ENCODE measurements at regions not wholly inside any gene's neighbourhood (a gene's known extent, or its start where the extent isn't known, plus 50 kb on each side); places are given as distances from the start of the nearest gene placed in this dataset.
A peak's percentile ranks its signal among the peaks of the same experiment; 100 is the strongest.

DNA sequence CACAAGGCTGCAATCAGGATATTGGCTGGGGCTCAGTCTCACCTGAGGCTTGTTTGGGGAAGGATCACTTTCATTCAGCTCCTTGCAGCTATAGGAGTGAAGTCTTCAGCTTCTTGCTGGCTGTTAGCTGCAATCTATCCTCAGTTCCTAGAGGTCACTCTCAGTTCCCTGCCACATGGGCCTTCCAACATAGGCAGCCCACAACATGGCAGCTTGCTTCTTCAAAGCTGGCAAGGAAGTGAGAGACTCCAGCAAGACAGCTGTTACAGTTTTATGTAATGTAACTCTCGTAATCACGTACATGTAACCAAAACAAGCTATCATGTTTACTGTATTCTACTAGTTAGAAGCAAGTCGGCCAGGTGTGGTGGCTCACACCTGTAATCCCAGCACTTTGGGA lies 226.9 kb downstream of the CDC5L start:
- DNase-seq = no peak

DNA sequence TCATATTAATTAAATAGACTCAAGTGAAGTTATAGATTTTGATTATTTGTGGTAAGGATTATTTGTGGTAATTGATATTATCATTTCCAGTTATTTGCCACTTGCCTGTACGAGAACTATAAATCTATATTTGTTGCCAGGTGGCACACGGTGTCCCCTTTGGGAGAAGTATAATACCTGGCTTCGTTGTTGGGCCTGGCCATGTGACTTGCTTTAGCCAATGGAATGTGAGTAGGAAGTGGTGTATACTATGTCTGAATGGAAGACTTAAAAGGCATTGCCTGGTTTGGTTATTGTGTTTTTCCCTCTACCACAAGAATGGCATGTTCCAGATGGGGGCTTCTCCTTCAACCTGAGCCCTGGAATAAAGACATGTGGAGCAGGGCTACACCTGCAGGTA lies 228.1 kb downstream of the CDC5L start:
- DNase-seq = peak; percentile 43

DNA sequence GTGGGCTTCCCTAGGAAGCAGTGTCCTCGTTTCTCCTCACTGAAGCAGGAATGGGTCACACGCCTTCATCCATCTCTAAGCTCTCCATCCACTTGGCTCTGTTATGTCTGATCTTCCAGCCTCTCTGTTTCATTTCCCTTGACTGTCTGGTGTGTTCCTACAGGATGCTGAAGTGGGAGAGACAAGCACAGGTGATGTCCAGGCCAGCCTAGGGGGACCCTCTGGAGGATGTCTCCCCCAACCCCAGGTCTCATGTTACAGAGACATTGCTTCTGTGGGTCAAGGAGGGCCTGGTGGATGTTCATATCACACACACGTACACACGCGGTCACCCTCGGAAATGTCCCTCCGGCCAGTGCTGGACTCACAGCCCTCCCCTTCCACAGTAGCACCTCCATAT lies 229.9 kb downstream of the CDC5L start:
- DNase-seq = no peak

DNA sequence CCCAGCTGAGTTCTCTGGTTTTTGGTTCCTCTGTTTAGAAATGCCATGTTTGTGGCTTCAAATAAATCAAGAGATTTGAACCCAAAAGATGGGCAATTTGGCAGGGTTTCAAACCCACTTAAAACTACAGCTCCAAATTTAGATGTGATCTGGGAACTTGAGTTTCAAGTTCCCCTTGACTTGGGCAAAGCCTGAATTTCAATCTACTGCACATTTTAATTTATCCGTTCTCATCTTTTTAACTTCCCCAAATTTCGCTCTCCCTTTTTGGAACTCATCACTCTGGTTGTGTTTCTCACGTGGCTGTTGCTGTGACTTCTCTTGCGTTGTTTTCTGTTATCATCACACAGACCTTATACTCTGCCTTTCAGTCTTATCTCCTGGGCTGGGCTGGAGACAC lies 230.9 kb downstream of the CDC5L start:
- no peak for DNase-seq

DNA sequence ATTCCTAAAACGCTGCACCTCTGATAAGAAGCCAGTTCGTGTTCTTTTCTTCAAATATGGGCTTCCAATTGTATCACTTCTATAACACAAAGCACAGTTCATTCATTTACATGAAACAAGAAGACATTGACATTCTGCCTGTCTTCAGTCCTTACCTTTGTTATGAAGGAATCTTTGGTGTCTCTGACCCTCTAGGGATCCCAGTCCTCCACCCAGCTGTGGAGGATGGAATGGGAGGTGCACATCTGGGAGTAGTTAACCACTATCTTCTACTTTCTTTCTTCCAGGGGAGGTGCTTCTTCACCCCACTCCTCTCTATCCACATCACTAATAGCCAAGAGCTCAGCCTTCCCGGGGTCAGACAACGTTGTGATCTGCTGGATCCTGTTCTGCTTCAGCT lies 233.4 kb downstream of the CDC5L start:
- DNase-seq = no peak

DNA sequence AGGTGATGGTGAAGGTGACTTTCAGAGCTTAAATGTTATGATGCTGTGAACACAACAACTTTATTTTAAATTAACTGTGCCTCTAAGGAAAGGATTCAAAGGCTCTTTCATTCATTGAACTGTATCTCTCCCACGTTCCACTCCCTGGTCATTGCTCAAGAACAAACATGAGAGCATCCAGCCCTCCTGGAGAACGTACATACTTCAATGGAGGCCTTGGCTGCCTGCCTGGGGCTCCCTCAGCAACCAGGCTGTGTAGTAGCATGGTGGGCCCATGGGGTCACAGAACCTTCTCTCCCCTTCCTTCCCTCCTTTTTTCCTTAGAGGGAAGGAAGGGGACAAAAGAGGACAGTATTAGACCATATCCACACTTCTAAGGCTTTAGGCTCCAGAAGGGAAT lies 234.3 kb downstream of the CDC5L start:
- no peak for DNase-seq

DNA sequence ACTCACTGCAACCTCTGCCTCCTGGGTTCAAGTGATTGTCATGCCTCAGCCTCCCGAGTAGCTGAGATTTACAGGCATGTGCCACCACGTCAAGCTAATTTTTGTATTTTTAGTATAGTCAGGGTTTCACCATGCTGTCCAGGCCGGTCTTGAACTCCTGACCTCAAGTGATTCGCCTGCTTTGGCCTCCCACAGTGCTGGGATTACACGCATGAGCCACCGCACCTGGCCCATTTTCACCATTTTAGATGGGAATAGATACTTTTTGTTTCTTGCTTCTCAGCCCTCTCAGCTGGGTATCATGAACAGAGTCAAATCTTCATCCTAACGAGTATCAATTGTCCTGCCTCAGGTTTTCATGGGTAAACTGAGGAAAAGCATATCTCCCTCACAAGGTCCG lies 235.0 kb downstream of the CDC5L start:
- no peak for DNase-seq

DNA sequence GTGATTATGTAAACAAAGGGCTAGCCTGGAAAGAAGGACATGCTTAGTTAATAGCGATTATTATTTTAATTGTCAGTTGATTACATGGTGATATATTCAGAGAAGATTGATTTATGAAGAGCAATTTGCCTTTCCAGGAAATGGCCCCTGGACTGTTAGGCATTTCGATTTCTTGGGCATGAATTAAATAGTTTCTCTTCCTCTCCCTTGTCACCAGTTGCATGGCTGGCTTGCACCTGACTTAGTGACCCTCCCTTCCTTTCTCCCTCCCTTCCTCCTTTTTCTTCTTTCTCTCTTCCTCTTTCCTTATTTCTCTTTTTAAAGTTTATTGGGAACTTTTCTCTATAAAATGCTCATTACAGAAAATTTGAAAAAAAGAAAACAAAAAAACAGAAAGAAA lies 235.4 kb downstream of the CDC5L start:
- DNase-seq = no peak

DNA sequence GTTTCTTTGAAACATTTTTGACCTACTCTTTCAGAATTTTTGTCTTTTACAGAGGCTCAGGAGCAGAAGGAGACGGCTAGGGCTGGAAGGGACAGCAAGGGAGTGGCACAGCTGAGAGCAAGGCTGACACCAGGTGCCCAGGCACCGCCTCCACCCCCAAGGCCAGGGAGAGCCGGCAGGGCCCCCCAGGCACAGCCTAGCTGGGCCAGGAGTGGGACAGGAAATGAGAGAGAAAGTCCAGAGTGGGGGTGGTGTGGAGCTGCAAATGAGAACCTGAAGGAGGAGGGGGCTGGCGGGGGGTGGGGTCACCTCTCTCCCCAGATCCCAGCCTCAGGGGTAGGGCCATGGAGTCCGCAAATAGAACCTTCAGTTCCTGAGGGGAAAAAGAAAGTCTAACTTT lies 236.7 kb downstream of the CDC5L start:
- no peak for DNase-seq

DNA sequence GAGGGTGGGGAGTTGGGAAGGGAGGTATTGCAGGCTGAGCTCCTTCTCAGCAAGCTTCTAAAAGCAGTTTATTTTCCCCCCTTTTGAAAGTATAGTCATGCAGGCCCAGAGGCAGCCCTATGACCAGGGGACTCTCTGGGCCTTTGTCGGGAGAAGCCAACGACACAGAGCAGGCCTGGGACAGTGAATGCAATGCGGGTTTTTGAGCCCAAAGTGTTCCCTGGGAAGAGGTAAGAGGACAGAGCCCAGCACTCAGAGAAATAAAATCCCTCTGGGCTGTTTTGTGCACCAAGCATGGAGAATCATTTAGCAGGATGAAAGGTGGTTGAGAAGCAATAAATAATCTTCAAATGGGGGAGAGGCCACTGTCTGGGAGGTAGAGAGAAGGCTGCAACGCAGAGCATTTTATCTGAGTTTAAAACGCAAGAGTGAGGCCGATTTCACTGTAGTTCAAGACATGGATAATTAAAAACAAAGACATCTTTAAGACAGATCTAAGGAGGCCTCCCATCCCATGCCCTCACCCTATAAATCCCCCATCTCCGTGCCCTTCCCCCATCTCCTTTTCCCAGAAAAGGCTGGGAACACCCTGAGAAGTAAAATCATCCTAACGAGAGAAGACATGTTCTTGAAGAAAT lies 237.5 kb downstream of the CDC5L start:
- DNase-seq = no peak

DNA sequence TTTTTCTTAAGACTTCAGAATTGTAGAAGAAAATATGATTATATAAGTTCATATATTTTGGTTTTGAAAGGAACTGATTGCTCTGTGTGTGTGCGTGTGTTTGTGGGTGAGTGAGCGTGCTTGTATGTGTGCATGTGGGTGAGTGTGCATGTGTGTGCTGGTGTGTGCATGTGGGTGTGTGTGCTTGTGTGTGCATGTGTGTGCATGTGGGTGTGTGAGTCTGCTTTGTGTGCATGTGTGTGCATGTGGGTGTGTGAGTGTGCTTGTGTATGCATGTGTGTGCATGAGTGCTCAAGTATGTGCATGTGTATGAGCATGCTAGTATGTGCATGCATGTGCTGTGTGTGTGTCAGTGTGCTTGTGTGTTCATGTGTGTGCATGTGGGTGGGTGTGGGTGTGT lies 238.5 kb downstream of the CDC5L start:
- no peak for DNase-seq

DNA sequence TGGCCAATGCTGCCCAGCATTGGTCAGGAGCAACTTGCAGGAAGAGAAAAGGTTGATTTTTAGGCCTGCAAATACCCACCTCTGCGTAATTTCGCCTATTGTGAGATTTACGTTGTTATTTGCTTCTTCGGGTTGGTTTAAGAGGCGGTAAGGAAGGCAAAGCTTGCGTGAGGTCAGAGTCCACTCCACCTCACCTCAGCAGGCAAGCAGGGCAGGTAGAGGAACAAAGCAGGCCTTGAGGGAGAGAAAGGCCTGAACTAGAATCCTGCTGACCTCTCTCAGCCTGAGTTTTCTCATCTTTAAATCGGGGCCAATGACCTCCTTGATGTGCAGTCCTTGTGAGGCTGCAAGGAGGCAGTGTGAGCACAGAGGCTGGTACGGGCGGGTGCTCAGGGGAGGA lies 239.1 kb downstream of the CDC5L start:
- no peak for DNase-seq

DNA sequence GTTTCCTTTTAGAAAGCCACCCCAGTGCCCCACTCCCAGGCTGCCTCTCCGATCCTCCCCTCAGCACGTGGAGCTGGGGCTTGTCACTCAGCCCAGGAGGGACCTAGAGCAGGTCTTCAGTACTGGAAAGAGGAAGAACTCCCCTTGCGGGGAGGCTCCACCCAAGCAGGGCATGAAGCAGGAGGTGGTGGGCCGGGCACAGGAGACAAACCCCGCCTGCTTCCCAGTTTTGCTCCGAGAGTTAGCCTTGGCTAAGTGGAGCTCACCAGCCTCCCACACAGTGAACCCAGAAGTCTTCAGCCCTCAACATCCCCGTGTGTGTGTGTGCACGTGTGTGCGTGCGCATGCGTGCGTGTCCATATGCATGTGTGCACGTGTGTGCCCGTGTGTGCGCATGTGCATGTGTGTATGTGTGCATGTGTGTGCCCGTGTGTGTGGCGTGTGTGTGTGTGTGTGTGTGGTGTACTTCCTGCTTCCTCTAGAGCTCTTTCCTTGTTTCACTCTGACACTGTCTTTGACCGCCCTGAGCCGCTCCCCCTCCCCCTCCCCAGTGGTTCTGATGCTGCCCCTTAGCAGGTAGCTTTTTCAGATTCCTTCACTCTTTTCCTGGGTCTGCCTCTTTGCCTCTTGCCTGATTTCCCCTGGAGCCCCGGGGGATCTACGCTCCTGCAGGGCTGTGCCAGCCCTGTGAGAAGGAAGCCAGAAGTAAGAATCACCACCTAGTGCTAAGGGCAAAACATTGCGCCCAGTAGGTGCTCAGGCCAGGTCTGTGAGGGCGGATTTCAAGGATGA lies 239.8 kb downstream of the CDC5L start:
- DNase-seq = no peak

DNA sequence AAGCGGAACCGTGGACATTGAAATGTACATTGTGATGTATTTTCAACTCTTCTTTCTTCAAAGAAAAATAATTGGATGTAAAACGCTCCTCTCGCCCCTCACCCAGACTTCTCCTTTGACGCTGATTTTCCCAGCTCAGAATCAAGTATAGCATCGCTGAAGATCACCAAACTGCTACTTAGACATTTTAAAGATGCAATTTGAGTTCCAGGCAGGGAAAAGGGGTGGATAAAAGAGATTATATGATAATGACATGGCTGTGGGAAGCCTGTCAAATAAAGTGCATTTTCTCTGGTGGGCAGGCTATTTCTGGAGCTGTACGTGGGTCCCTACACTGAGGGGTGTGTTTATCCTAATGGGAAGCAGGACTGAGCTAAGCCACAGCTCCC lies 240.4 kb downstream of the CDC5L start:
- no peak for DNase-seq

DNA sequence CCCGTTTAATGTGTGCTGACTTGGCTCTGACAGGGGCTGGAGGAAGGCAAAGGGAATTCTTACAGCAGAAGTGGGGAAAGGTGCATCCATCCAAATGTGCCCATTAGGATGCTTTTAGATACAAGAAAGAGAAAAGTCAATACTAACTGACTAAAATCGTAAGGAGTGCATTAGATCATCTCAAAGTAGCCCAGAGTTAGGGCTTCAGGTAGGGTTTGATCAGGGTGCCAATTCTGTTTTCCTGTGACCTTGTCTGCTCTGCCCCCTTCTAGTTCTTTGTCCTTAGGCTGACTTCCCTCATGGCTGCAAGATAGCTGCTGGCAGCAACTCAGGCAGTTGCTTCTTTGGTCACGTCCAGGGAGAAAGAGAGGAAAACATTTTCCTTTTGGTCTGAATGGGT lies 240.8 kb downstream of the CDC5L start:
- DNase-seq = no peak

DNA sequence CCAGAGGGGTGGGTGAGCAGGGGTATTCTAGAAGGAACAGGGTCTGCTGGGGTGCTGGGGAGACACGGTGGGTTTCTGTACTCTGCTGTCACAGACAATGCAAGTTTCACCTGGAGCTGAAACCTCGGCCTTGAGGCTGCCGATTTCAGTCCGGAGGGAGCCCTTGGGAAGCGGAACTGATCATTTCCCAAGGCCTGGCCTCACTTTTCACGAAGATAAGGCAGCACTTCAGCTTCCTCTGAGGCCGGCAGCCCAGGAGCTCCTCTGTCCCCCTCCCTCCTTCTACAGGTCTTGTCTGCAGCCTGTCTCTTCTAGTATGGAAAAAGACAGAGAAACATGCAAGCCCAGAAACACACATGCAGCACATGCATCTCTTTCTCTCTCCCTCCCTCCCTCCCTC lies 242.1 kb downstream of the CDC5L start:
- no peak for DNase-seq

DNA sequence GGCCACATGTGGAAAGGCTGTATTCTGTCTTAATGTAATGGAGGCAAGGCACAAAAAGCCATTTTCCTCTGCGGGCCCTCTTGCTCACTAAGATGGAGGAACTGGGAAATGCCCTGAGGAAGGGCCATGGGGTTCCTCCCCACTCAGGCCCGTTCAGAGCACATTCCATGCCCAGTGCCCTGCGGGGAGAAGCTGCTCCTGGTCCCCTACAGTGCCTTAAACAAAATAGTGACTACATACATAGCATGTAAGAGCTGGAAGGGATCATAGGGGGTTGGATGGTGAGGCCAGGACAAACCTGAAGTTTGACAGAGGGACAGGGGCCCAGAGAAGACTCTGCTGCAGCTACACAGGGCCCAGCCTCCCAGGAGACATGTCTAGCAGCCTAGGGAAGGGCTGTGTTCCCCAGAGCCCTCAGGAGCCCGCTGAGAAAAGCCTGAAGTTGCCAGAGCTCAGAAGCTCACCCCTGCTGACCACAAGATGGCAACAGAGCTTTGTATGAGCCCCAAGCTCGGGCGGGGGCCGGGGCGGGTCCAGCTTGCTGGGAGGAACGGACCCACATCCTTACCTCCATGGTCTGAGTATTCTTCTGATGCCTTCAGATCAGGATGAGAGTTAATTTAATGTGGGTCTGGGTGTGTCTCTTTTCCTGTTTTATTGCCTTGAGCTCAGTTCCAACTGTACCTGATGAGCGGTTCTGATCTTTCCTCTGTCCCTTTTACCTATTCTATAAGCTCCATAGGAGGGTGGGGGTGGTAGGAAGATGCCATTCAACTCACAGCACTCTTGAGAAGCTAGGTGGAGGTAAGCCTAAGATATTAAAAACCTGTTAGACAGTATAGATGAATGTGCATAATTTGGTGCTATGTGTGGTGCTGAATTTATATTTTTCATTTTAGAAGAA lies 242.9 kb downstream of the CDC5L start:
- DNase-seq = no peak

DNA sequence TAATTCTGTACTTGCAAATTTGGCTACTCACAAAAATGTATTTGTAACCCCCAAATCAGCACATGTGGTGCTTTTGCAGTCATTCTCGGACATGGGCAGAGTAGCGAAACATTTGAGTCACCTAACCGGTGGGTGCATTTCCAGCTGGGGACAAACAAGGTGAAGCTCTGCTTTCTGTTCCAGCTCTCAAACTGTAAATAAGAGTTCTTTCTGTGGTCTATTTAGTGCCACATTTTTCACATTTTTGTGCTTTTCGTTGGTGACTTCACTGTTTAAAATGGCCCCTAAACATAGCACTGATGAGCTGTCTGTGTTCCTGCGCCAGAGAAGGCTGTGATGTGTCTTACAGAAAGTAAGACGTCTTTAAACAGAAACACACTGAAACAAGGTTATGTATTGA lies 244.5 kb downstream of the CDC5L start:
- DNase-seq = no peak

DNA sequence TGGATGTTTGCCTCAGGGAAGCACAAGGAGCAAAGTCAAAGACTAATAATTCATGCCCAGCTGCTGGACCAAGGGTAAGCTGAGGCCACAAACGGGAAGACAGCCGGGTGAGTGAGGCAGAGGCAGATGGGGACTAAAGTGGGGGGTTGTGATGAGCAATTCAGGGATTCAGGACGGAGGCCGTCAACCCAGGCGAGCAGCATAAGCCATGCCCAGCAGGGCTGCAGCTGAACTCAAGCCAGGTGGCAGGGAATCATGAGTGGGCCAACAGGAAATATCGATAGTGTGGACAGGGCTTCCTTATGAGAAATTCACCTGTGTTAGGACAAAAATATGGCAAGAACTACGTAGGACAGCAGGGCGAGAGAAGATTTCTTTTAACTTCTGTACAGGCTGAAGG lies 246.8 kb downstream of the CDC5L start:
- no peak for DNase-seq

DNA sequence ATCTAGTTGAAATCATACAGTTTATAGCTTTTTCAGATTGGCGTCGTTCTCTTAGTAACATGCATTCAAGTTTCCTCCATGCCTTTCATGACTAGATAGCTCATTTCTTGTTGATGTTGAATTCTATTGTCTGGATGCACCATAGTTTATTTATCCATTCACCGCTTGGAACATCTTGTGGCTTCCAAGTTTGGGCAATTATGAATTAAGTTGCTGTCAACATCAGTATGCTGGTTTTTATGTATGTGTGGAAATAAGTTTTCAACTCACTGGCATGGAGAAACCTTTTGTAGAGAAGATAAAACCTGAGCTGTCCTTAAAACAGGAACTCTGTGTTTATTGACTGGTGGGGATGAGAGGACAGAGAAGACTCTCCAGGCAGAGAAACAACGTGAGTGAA lies 248.0 kb downstream of the CDC5L start:
- no peak for DNase-seq

DNA sequence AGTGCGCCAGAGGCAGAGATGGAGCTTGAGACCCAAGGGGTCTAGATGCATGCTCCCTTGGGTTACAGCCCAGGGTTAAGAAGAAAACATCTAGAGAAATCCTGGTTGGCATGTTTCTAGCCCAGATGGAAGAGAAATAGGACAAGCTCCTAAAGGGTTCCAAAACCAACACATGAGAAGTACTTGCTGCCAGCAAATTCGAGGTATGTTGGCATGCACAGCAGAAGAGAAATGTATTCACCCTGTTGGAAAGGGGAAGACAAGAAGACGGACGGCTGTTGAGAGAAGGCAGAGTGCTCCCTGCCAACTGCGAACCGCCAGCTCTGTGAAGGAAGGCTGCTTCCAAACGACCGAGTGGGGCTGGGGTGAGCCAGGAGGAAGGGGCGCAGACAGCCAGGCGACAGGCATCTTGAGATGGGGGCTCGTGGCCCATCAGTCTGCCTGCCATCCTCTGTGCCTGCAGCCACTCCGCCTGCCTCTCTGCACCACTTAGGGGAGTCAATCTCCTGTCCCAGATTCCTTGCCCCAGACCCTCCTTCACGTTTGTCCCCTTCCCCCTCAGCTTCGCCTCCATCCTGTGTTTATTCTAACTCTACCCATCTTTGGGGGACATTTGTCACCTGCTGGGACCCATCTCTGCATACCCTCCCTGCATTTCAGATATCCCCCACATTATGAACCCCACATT lies 249.2 kb downstream of the CDC5L start:
- no peak for DNase-seq

DNA sequence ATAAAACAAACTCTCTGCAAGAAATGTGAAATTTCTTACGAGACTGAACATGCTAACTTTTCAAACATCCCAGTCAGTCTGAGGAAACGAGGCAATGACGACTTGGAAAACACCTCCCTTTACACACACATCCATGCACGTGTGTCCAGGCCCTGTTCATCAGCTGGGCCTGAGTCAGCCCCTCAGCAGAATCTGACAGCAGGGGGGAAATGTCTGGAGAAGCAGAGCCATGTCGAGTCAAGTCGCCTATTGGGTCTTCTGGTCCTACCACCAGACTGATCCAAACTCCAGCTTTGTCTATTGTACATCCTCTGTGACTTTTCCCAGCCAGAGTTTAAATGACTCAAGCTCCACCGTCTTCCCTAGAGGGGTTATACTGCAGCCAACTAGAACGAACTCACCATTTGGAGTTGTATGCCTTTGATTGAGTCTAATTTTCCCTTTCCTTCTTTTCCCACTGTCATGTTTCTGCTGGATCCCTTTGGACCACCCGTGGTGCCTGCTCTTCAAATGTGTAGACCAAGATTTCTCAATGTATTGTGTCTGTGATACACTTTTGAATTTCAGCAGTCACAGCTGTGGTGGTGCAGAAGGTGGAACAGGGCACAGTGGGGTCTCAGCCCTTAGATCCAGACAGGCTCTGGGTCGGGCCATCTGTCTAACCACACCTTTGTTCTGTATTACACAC lies 254.0 kb downstream of the CDC5L start:
- DNase-seq = no peak

DNA sequence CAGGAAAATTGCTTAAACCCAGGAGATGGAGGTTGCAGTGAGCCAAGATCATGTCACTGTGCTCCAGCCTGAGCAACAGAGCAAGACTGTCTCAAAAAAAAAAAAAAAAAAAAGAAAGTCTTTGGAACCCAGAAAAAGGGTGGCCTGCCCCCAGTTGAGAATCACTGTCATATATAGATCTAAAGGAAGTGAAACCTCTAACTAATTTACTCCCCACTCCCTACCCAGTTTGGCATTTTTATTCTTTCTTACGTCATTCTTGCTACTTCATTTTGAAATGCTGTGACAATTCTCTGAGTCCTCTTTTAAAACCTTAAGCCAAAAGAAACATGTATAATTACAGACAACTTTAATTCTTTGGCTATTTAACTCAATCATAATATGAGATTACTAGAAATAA lies 254.8 kb downstream of the CDC5L start:
- DNase-seq = no peak

All from NCI-H2171 (cell line).